Stimulated activated CD4-positive, alpha-beta T cell treated with anti-CD3 and anti-CD28 coated beads, TNF-alpha, amount 100 ng/mL, for 1 hour (primary cell): ENCODE measurements at regions not wholly inside any gene's neighbourhood (a gene's known extent, or its start where the extent isn't known, plus 50 kb on each side); places are given as distances from the start of the nearest gene placed in this dataset.

Source experiments
- DNase-seq, 3 donors: peaks; one replicate each; pipeline ENCODE4 v3.0.0-alpha.2; 2020; ENCODE audit warnings: low read depth in 3 of 3, low spot score in 1 of 3

- no peak for DNase-seq
Measured at GRCh38 chr2:14907014-14907612, 274.6 kb downstream of the LRATD1 start.

DNA sequence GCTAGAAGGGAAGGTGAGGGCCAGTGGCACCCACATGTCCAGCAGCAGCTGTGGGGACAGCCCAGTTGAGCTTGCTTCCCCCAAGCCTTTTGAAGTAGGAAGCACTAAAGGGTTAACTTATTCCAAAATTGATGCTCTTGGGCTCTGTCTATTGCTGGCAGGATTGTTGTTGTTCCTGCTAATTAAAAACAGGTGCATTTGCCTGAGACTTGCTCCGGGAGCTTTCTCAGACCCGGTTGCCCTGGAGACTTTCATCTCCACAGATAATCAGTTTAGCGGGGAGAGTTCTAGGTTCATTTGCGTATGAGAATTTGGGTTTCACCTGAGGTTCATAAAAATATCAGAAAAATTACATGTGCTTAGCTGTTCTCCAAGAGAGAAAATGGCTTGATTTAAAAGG is 277.3 kb downstream of the LRATD1 start:
- DNase-seq: no peak

DNA sequence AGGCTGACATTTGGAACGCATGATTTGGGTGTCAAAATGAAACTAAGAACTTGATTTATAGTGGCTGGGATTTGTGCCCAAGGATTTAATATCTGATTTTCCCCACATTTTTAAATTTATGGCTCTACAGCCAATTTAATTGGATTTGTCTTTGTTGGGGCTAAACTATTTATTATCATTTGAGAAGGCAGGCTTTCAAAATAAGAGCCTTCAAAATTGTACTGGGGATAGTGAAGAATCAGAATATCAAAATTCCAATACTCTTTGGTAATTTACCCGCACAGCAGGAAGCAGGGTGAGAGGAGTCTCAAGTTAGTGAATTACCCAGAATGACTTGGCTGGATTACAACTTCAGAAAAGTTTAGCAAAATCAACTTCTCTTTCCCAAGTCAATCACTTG is 278.1 kb downstream of the LRATD1 start:
- no peak for DNase-seq

- no peak for DNase-seq
Measured at GRCh38 chr2:14915983-14916382, 283.5 kb downstream of the LRATD1 start.

GRCh38 chr2:14923820-14924580 is 291.5 kb downstream of the LRATD1 start:
- DNase-seq: no peak

DNA sequence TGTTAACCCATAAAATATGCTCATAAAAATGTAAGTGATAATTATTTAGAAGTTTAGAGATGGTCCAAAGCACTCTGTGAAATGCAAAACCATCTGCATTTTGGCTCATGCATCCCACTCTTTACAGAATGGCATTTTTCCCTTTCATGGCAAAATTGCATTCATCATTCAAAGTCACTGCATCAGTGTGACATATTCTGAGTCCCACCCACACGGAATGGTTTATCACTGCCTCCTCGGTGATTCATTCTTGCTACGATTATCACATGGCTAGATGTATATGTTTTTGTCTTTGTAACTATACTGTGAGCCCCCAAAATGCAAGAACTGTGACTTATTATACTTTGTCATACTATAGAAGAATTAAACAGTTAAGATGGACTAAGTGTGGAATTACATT is 293.0 kb downstream of the LRATD1 start:
- no peak for DNase-seq

DNA sequence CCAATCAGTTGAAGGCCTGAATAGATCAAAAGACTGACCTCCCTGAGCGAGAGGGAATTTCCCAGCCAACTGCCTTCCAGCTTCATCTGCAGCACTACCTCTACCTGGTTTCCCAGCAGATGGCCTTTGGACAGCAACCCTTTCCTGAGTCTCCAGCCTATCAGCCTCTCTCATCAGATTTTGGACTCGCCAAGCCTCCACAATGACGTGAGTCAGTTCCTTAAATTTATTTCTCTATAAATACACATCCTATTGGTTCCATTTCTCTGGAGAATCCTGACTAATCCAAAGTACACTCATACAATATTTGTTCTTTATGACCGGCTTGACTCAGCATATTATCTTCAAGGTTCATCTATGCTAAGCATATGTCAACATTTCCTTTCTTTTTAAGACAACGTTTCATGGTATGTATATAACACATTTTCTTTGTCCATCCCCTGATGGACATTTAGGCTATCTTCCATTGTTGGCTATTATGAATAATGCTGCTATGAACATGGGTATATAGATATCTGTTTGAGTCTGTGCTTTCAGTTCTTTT is 294.6 kb downstream of the LRATD1 start:
- DNase-seq: no peak

- no peak for DNase-seq
Measured at GRCh38 chr2:14928056-14928455, 295.5 kb downstream of the LRATD1 start.

DNA sequence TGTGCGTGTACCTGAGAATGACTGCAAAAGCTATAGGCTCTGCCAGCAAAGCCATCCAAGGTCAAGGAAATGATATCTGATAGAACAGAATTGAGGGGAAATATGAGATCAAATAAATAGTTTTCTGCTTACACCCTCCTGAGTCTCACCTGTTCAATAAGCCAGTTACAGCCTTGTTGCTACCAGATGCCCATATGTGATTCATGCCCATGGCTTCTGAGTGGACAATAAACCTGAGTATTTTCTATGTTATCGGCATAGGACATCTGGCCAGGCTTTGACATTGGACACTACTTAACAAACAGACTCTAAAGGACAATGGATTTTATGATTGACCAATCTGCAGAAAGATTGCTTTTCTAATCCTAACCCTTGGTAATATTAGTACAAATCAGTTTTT is 297.9 kb downstream of the LRATD1 start:
- DNase-seq: no peak

GRCh38 chr2:14932285-14932684 is 299.8 kb downstream of the LRATD1 start:
- DNase-seq: no peak

DNA sequence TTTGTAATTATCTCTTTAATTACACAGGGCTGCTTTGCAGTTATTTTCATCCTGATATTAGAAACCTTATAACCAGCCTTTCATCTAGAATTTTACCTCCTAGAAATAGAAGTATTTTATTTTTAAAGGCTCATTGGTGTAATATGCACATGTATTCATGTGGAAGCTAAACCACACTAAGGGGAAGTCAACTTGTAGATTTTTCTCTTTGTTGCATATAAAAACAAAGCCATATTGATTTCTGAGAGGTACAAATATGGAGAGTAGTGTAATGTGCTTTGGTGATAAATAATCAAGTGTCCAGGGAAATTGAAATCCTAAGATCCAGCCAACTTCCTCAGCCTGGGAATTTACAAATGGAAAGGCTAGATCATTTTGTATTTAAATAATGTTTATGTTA is 301.2 kb downstream of the LRATD1 start:
- no peak for DNase-seq

GRCh38 chr2:14936426-14936825 is 303.9 kb downstream of the LRATD1 start:
- DNase-seq: no peak

GRCh38 chr2:14937336-14937735 is 304.8 kb downstream of the LRATD1 start:
- DNase-seq: no peak

DNA sequence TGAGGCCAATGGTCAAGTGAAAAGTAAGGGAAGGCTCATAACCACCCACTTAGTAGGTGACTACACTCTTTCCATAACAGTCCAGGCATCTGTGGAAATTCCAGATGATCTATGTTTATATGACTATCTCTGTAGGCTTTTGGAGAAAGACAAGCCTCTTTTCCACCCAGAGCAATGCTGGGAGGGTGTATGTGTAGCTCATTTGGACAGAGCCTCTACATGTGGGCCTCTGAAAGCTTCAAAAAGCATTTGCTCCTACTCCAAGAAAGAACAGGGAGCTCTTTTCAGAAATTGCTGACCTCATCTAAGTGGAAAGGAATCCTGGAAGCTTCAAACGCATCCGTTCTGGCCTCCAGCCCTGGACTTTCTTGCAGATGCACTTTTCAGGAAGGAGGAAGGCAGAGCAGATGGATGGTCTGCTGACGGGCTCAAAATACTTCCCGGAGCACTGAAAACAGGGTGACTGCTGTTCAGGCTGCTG is 308.7 kb downstream of the LRATD1 start:
- DNase-seq: no peak

- no peak for DNase-seq
Measured at GRCh38 chr2:14942987-14943386, 310.5 kb downstream of the LRATD1 start.

GRCh38 chr2:14944562-14945346 is 312.2 kb downstream of the LRATD1 start:
- no peak for DNase-seq

DNA sequence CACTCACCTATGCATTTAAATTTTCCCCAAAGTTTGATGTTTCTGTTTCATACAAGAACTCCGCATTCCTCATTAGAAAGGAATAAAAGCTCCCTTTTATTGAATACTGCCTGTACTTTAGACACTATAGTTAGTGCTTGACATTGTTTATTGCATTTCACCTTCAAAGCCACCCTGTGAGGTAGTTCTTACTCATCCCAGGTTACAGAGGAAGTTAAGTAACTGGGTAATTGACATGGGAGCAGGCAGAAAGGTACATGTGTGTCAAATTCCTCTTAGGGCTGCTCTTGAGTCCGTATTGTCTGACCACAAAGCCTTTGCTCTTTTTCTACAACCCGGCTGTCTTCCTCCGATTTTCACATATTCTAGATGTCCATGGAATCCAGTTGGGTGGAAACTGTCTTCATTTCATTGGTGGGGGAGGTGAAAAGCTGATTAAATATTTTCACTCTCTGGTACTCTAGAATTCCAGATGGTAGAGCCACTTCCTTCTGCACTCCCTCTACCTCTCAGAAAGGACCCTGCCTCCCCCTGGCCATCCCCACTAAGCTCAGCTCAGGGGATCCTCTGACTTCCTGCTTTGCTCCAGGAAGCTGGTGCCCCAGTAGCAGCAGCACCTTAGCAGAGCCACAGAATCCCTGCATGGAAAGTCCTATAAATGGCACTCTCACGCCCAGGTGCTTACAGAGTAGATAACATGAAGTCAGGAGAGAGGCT is 319.2 kb downstream of the LRATD1 start:
- DNase-seq: no peak

DNA sequence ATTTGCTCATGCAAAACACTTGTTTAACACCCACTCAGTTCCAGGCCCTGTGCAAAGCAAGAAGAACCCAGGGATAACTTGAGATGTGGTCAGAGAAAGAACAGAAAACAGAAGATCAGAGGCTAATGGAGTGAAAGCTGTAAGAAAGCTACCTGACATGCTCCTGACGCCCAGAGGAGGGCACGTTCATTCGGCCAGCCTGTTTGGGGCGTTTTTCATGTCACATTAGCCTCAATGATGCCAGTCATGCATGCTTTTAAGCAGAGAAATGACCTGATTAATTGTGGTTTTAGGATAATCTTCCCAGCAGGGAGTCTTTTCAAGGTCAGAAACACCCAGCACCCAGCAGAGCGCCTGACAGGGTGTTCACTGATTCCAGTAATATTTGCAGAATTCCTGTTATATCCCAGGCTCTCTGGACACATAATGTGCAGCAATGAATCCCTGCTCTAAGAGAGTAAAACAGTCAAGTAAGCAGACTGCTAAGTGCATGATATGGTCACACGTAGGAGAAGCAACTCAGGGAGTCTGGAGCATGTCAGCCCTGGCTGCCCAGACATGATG is 320.0 kb downstream of the LRATD1 start:
- DNase-seq: no peak

DNA sequence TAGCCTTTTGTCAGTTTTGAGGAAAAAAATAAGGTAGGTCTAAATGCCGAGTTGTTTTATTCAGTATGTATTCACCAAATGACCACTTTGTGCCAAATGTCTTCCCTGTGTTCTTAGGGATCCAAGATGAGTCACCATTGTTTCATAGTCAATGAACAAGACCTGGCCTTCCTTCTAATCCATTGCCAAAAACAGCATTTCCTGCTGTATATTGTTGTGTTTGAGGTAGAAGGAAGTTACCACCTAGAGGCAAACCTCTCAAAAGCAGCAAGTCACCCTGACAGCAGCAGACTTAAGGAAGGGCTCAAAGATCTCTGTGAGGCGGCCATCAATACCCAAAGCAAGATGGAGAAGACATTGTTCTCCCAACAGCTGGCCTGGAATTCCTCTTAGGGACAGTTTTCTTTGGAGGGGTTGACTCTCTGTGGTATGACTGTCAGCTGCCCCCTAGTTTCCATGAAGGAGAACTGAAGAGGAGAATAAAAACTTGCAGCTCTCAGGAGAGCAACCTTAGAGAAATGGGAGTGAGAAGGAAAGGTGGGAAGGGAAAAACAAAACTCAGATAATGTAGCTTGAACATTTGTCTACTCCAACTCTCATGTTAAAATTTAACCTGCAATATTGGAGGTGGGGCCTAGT is 328.3 kb downstream of the LRATD1 start:
- no peak for DNase-seq

DNA sequence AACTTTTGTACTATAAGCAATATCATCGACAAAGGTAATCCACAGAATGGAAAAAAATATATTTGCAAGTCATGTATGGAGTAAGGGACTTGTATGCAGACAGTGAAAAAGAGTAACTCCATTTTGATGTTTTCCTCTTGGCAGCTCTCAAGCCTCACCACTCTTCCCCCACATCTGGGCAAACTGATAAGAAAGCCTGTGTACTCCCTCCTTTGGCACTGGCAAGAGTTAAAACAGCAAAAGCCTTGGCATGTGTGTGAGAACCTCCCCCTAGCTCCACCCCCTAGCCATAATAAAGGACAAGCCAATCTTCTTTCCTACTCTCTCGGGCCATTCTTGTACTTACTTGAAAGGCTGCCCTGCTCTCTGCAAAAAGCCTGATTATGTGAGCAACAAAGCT is 335.2 kb downstream of the LRATD1 start:
- no peak for DNase-seq
